OCI-LY3 (cell line): ENCODE measurements at regions not wholly inside any gene's neighbourhood (a gene's known extent, or its start where the extent isn't known, plus 50 kb on each side); places are given as distances from the start of the nearest gene placed in this dataset.

Experiments
- H2AFZ ChIP-seq: fragments of 200-600, 300-600 bp; shearing (Covaris generic); 2 replicates; pipeline ENCODE4 v1.6.0; 2014; ENCODE audit warnings: antibody characterized with exemption, low read depth, low read length
- H3K27ac ChIP-seq: fragments of 200-600, 300-600 bp; sonication (generic); 2 replicates; pipeline ENCODE4 v1.5.1; 2014; ENCODE audit warnings: mild to moderate bottlenecking, low read length, moderate library complexity, mixed read lengths
- H3K27me3 ChIP-seq: fragments of 200-600, 300-600 bp; sonication (generic); 2 replicates; pipeline ENCODE4 v1.6.1; 2014; ENCODE audit warnings: low read depth, low read length, mixed read lengths
- H3K36me3 ChIP-seq: fragments of 200-600, 300-600 bp; sonication (generic); replicated peaks from 2 replicates; pipeline ENCODE3; 2014; ENCODE audit warnings: low read depth, low read length, mixed read lengths
- H3K4me1 ChIP-seq: fragments of 300-600, 200-600 bp; sonication (generic); 2 replicates; pipeline ENCODE4 v1.6.1; 2014; ENCODE audit warnings: low read length, mixed read lengths
- H3K4me2 ChIP-seq: fragments of 200-600, 300-600 bp; sonication (generic); 2 replicates; pipeline ENCODE4 v1.6.1; 2014; ENCODE audit warnings: low read length, mixed read lengths
- H3K4me3 ChIP-seq: fragments of 300-600, 200-600 bp; sonication (generic); 2 replicates; pipeline ENCODE4 v1.5.1; 2014; ENCODE audit warnings: antibody characterized with exemption, mild to moderate bottlenecking, low read length, moderate library complexity
- H3K79me2 ChIP-seq: fragments of 300-600, 200-600 bp; shearing (Covaris generic); 2 replicates; pipeline ENCODE4 v1.6.1; 2014; ENCODE audit warnings: mild to moderate bottlenecking, low read length, mixed read lengths
- H3K9ac ChIP-seq: fragments of 300-600, 200-600 bp; shearing (Covaris generic); 2 replicates; pipeline ENCODE4 v1.6.0; 2014; ENCODE audit warnings: mild to moderate bottlenecking, low read length, moderate library complexity
- H3K9me3 ChIP-seq: fragments of 200-600, 300-600 bp; shearing (Covaris generic); 2 replicates; pipeline ENCODE4 v1.6.1; 2014; ENCODE audit warnings: low read length, mixed read lengths; ENCODE audit not compliant: insufficient read depth
- H4K20me1 ChIP-seq: fragments of 200-600, 300-600 bp; sonication (generic); 2 replicates; pipeline ENCODE4 v1.6.1; 2016; ENCODE audit warnings: low read length, mixed read lengths; ENCODE audit not compliant: insufficient read depth
- EZH2phosphoT487 ChIP-seq: fragments of 200-600 bp; shearing (Covaris generic); IDR thresholded peaks from 2 replicates; pipeline ENCODE4 v1.6.1; 2018; ENCODE audit warnings: antibody characterized with exemption, mixed run types, low read depth
- TF ChIP-seq, protein P1 (sequence below): fragments of 200-600, 300-600 bp; sonication (generic); IDR thresholded peaks from 2 replicates; pipeline ENCODE4 v1.5.1; 2014; ENCODE audit warnings: antibody characterized with exemption, low read length, low read depth

GRCh38 chr3:70565861-70566260 lies 253.4 kb upstream of the MDFIC2 start:
- Histone ChIP-seq H3K79me2 (no peaks in the 10 kb centered on the region), H3K4me2 (no peak overlapping the region), H3K4me1 (no peaks in the 10 kb centered on the region), H4K20me1 (no peaks in the 10 kb centered on the region), H3K27ac (no peak overlapping the region), H3K9me3 (no peaks in the 10 kb centered on the region), H3K9ac (no peak overlapping the region), H3K36me3 (no peaks in the 10 kb centered on the region), H2AFZ (no peak overlapping the region), H3K4me3 (no peak overlapping the region), H3K27me3 (no peaks in the 10 kb centered on the region; the same call in 1 of the 2 replicates)
- TF ChIP-seq EZH2phosphoT487, result no peak
- TF ChIP-seq, protein P1, sequence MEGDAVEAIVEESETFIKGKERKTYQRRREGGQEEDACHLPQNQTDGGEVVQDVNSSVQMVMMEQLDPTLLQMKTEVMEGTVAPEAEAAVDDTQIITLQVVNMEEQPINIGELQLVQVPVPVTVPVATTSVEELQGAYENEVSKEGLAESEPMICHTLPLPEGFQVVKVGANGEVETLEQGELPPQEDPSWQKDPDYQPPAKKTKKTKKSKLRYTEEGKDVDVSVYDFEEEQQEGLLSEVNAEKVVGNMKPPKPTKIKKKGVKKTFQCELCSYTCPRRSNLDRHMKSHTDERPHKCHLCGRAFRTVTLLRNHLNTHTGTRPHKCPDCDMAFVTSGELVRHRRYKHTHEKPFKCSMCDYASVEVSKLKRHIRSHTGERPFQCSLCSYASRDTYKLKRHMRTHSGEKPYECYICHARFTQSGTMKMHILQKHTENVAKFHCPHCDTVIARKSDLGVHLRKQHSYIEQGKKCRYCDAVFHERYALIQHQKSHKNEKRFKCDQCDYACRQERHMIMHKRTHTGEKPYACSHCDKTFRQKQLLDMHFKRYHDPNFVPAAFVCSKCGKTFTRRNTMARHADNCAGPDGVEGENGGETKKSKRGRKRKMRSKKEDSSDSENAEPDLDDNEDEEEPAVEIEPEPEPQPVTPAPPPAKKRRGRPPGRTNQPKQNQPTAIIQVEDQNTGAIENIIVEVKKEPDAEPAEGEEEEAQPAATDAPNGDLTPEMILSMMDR, result no peak

- H3K4me3 ChIP-seq, result no peak overlapping the region
- H2AFZ ChIP-seq, result no peak overlapping the region
- no peaks in the 10 kb centered on the region; the same call in 1 of the 2 replicates for H3K27me3 ChIP-seq
- no peaks in the 10 kb centered on the region for H3K79me2 ChIP-seq
- H3K4me1 ChIP-seq, result no peaks in the 10 kb centered on the region
- TF ChIP-seq, protein P1, result no peak
- TF ChIP-seq EZH2phosphoT487, result no peak
- no peaks in the 10 kb centered on the region for H4K20me1 ChIP-seq
- no peaks in the 10 kb centered on the region for H3K36me3 ChIP-seq
- no peak overlapping the region for H3K9ac ChIP-seq
- no peak overlapping the region for H3K27ac ChIP-seq
- no peaks in the 10 kb centered on the region for H3K9me3 ChIP-seq
- no peak overlapping the region for H3K4me2 ChIP-seq
These were observed 252.1 kb upstream of the MDFIC2 start for GRCh38 chr3:70564552-70564951.

DNA sequence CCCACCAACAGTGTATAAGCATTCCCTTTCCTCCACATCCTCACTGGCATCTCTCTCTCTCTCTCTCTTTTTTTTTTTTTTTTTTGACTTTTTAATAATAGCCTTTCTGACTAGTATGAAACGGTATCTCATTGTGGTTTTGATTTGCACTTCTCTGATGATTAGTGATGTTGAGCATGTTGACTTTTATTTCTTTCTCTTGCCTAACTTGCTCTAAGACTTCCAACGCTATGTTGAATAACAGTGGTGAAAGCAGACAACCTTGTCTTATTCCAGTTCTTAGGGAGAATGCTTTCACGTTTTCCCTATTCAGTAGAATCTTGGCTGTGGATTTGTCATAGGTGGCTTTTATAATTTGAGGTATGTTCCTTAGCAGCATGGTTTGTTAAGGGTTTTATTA lies 249.4 kb upstream of the MDFIC2 start:
- H3K9me3 ChIP-seq, result no peaks in the 10 kb centered on the region
- H3K27me3 ChIP-seq, result peaks cover 5% of the 10 kb centered on the region; the same call in 1 of the 2 replicates
- H3K27ac ChIP-seq, result no peak overlapping the region
- H3K4me3 ChIP-seq, result no peak overlapping the region
- no peaks in the 10 kb centered on the region for H3K79me2 ChIP-seq
- no peaks in the 10 kb centered on the region for H4K20me1 ChIP-seq
- no peak for TF ChIP-seq EZH2phosphoT487
- TF ChIP-seq, protein P1, result no peak
- H3K36me3 ChIP-seq, result no peaks in the 10 kb centered on the region
- H3K4me1 ChIP-seq, result peaks cover 6% of the 10 kb centered on the region; the same call in 1 of the 2 replicates
- H3K9ac ChIP-seq, result no peak overlapping the region
- H2AFZ ChIP-seq, result no peak overlapping the region
- no peak overlapping the region for H3K4me2 ChIP-seq

DNA sequence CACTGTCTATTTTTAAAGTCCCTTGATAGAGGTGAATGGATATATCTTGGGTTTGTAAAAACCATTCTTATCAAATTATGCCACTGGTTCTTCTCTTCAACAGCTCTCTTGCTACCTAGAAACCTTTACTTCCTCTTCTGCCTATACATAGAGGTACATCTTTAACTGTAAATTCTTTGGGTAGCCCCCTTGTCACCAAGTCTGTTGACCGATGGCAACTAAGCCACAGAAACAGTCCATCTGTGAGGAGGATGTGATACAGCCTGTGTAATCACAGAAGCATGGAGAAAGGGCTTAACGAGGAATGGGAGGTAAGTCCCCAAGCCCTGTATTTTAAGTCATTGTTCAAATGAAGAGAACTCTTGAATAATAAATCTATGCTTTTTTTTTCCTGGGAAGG lies 246.5 kb upstream of the MDFIC2 start:
- Histone ChIP-seq H3K9ac (no peak overlapping the region), H3K27me3 (peaks cover 5% of the 10 kb centered on the region; the same call in 1 of the 2 replicates), H3K9me3 (no peaks in the 10 kb centered on the region), H3K79me2 (no peaks in the 10 kb centered on the region), H3K4me3 (no peak overlapping the region), H3K36me3 (no peaks in the 10 kb centered on the region), H3K27ac (no peak overlapping the region), H4K20me1 (no peaks in the 10 kb centered on the region), H3K4me2 (no peak overlapping the region), H2AFZ (no peak overlapping the region), H3K4me1 (peaks cover 6% of the 10 kb centered on the region; the same call in 1 of the 2 replicates)
- TF ChIP-seq, protein P1, result no peak
- no peak for TF ChIP-seq EZH2phosphoT487
